ENCODE measurements at regions not wholly inside any gene's neighbourhood (a gene's known extent, or its start where the extent isn't known, plus 50 kb on each side); places are given as distances from the start of the nearest gene placed in this dataset.

- no peak for DNase-seq (ENCODE audit: low spot score in 2 of 2)
- intact Hi-C loops (cut with DNase I; ENCODE audit: low total_unique reads): no loop called here
- H3K4me3 ChIP-seq (ENCODE audit: low read depth, poor library complexity, severe bottlenecking): no peak overlapping the region
- TF ChIP-seq CTCF (IDR thresholded peaks at IDR 0.05) (no peak), POLR2A (IDR thresholded peaks at IDR 0.05) (no peak)
Measured at GRCh38 chr5:39867923-39868322, 443.1 kb upstream of the DAB2 start.

- TF ChIP-seq POLR2A (IDR thresholded peaks at IDR 0.05) (no peak), CTCF (IDR thresholded peaks at IDR 0.05) (no peak)
- 80 to 83% methylated on average over 7 of the region's 7 CpGs for WGBS, 2 donors
- no peak overlapping the region for H3K4me3 ChIP-seq (ENCODE audit: low read depth, poor library complexity, severe bottlenecking)
- no peak for DNase-seq (ENCODE audit: low spot score in 2 of 2)
- intact Hi-C loops (cut with DNase I; ENCODE audit: low total_unique reads): no loop called here
Measured at GRCh38 chr5:39863926-39864552, 439.3 kb upstream of the DAB2 start.

- WGBS, 2 donors: 77% methylated on average over 3 of the region's 3 CpGs
- no peak overlapping the region for H3K4me3 ChIP-seq (ENCODE audit: low read depth, poor library complexity, severe bottlenecking)
- TF ChIP-seq CTCF (IDR thresholded peaks at IDR 0.05) (no peak), POLR2A (IDR thresholded peaks at IDR 0.05) (no peak)
- DNase-seq (ENCODE audit: low spot score in 2 of 2): no peak
- intact Hi-C loops (cut with DNase I; ENCODE audit: low total_unique reads): no loop called here
Measured at GRCh38 chr5:39857041-39857440, 432.3 kb upstream of the DAB2 start.

GRCh38 chr5:39854771-39855410 lies 430.1 kb upstream of the DAB2 start:
- 47 to 58% methylated on average over 2 of the region's 2 CpGs for WGBS, 2 donors
- intact Hi-C loops (cut with DNase I; ENCODE audit: low total_unique reads): no loop called here
- no peak for TF ChIP-seq CTCF (IDR thresholded peaks at IDR 0.05)
- TF ChIP-seq POLR2A (IDR thresholded peaks at IDR 0.05): no peak
- no peak for DNase-seq (ENCODE audit: low spot score in 2 of 2)
- H3K4me3 ChIP-seq (ENCODE audit: low read depth, poor library complexity, severe bottlenecking): no peak overlapping the region

- WGBS, 2 donors: 67 to 70% methylated on average over 4 of the region's 4 CpGs
- no peak for DNase-seq (ENCODE audit: low spot score in 2 of 2)
- TF ChIP-seq POLR2A (IDR thresholded peaks at IDR 0.05) (no peak), CTCF (IDR thresholded peaks at IDR 0.05) (no peak)
- H3K4me3 ChIP-seq (ENCODE audit: low read depth, poor library complexity, severe bottlenecking): no peak overlapping the region
- intact Hi-C loops (cut with DNase I; ENCODE audit: low total_unique reads): no loop called here
Measured at GRCh38 chr5:39850291-39850690, 425.5 kb upstream of the DAB2 start.

- TF ChIP-seq POLR2A (IDR thresholded peaks at IDR 0.05) (no peak), CTCF (IDR thresholded peaks at IDR 0.05) (no peak)
- intact Hi-C loops (cut with DNase I; ENCODE audit: low total_unique reads): no loop called here
- DNase-seq (ENCODE audit: low spot score in 2 of 2): no peak
- no peak overlapping the region for H3K4me3 ChIP-seq (ENCODE audit: low read depth, poor library complexity, severe bottlenecking)
Measured at GRCh38 chr5:39846144-39846543, 421.4 kb upstream of the DAB2 start.
